Ovary (tissue), 7 donors: ENCODE measurements at regions not wholly inside any gene's neighbourhood (a gene's known extent, or its start where the extent isn't known, plus 50 kb on each side); places are given as distances from the start of the nearest gene placed in this dataset.

Source experiments
- DNase-seq, 5 donors: peaks; one replicate each; pipeline ENCODE4 v3.0.0-alpha.2; 2019 to 2020
- H3K27ac ChIP-seq, 2 donors: fragments of 200-600 bp; one replicate each; pipeline versions ENCODE4 v1.5.1 to v1.8.0; 2019 to 2022
- H3K27me3 ChIP-seq: fragments of 200-600 bp; one replicate; pipeline ENCODE4 v1.8.0; 2022
- H3K36me3 ChIP-seq: fragments of 200-600 bp; sonication (generic); one replicate; pipeline ENCODE4 v1.5.1; 2019
- H3K4me1 ChIP-seq: one replicate; pipeline ENCODE4 v1.8.1; 2013; ENCODE audit warnings: mild to moderate bottlenecking, moderate library complexity; ENCODE audit not compliant: insufficient read depth
- H3K4me3 ChIP-seq: fragments of 200-600 bp; sonication (generic); one replicate; pipeline ENCODE4 v1.5.1; 2017
- H3K9me3 ChIP-seq, 2 donors: fragments of 200-600 bp in 1 of 2; sonication (generic) in 1 of 2; one replicate each; pipeline versions ENCODE4 v1.5.1 to v1.8.1; 2013 to 2019; ENCODE audit warnings: mild to moderate bottlenecking in 1 of 2, moderate library complexity in 1 of 2
- EP300 ChIP-seq: sonication (generic); formaldehyde crosslinking; IDR thresholded peaks from one replicate; pipeline ENCODE4 v1.6.1; 2017; ENCODE audit warnings: antibody characterized with exemption
- POLR2A ChIP-seq: fragments of 450-650 bp; IDR thresholded peaks from one replicate; pipeline ENCODE4 v1.6.1; 2017; ENCODE audit warnings: antibody characterized with exemption, mild to moderate bottlenecking, moderate library complexity
- WGBS, 3 donors: extraction: QIAGEN DNeasy Blood & Tissue Kit in 1 of 3; methylation state at CpG; one replicate each; pipeline versions ENCODE4 v1.1.5 to v1.1.7; 2013 to 2017; 5-methylcytosine and 5-hydroxymethylcytosine counted together
- intact Hi-C, 4 donors: fragments of 100-400 bp; cut with DNase I; formaldehyde crosslinking; loops; one replicate each; pipeline versions ENCODE4 v1.11.0 to v1.15.1; 2022 to 2023
- TF ChIP-seq, protein P1 (sequence below), 3 donors: fragments of 450-650 bp in 2 of 3; fragments of 200-600 bp in 1 of 3; IDR thresholded peaks; one replicate each; pipeline versions ENCODE4 v1.5.1 to v1.8.0; 2016 to 2022; ENCODE audit warnings: antibody characterized with exemption in 3 of 3, mild to moderate bottlenecking in 1 of 3
- donor health status: DM: no; HTN: no; CAD: no; lungs with moderate emphysema.
- donor health status: DM: no; HTN: no; CAD: no.
- donor health status: Bipolar disorder and iron deficiency.
- donor health status: DM: no; HTN: no; CAD: no.
- donor health status: DM: yes; HTN: yes; CAD: no.

DNA sequence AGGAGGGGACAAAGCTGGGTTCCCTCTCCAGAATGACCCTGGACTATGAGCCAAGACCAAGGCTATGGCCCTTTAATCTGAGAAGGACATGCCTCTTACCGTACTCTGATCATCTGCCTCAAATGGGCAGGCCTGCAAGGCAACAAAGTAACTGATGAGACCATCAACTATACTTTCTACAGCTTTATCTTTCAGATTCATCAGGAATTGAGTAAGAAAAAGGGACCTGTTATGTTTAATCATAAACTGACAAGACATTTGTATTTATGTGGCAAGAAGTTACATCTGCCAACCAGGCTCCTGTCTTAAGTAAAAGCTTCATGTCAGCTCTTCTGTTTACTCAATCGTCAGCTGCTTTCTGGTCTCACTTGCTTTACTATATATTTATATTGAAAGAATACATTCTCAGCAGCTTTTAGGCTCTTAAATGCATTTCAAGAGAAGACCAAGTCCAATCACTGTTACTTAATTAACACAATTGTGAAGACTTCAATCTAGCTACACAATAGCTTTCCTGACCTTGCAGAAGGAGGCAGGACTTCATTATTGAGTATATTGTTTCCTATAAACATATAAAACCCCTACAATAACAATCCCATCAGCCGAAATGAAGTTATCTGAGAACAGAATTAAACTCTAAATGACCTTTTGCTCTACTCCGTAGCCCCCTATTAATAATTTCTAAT lies 163.8 kb downstream of the ETAA1 start:
- H3K27me3 ChIP-seq = no peaks in the 10 kb centered on the region
- no peaks in the 10 kb centered on the region for H3K9me3 ChIP-seq
- intact Hi-C loops = no loop called here
- H3K4me1 ChIP-seq = no peaks in the 10 kb centered on the region
- TF ChIP-seq EP300 (no peak), POLR2A (no peak)
- TF ChIP-seq, protein P1, sequence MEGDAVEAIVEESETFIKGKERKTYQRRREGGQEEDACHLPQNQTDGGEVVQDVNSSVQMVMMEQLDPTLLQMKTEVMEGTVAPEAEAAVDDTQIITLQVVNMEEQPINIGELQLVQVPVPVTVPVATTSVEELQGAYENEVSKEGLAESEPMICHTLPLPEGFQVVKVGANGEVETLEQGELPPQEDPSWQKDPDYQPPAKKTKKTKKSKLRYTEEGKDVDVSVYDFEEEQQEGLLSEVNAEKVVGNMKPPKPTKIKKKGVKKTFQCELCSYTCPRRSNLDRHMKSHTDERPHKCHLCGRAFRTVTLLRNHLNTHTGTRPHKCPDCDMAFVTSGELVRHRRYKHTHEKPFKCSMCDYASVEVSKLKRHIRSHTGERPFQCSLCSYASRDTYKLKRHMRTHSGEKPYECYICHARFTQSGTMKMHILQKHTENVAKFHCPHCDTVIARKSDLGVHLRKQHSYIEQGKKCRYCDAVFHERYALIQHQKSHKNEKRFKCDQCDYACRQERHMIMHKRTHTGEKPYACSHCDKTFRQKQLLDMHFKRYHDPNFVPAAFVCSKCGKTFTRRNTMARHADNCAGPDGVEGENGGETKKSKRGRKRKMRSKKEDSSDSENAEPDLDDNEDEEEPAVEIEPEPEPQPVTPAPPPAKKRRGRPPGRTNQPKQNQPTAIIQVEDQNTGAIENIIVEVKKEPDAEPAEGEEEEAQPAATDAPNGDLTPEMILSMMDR (IDR thresholded peaks at IDR 0.05) = no peak
- 39 to 42% (median 42%) methylated on average over 4 of the region's 4 CpGs for WGBS, 3 donors
- H3K4me3 ChIP-seq = no peak overlapping the region
- H3K36me3 ChIP-seq = no peaks in the 10 kb centered on the region
- DNase-seq = no peak
- no peak overlapping the region for H3K27ac ChIP-seq

DNA sequence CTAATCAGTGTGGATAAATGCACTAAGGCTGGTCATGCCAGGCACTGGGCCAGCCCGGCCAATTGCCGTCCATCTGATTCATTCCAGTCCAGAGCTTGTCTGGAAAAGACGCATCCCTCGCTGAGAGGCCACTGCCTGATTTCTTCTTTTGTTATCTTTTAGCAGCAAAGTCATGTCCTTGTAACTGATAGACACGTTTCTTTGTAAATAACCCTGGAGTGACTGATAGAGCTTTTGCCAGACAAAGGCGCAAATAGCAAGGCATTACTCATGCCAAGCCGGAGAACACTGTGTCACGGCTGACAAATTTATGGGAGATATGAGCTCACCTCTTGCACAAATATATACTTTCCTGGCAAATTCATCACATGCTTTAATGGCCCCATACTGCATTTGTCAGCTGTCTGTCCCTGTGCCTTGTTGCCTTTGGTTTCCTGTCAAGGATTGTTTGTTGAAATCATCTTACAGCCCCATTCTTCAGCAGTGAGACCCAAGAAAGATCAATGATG lies 164.4 kb downstream of the ETAA1 start:
- Histone ChIP-seq H3K9me3 (no peaks in the 10 kb centered on the region), H3K36me3 (no peaks in the 10 kb centered on the region), H3K4me3 (no peak overlapping the region), H3K27ac (no peak overlapping the region), H3K4me1 (no peaks in the 10 kb centered on the region), H3K27me3 (no peaks in the 10 kb centered on the region)
- intact Hi-C loops = no loop called here
- peak in 2 of 5 donors; percentile 12 to 38 for DNase-seq
- 26 to 34% (median 31%) methylated on average over 8 of the region's 8 CpGs for WGBS, 3 donors
- no peak for TF ChIP-seq EP300
- TF ChIP-seq, protein P1 (IDR thresholded peaks at IDR 0.05) = no peak
- TF ChIP-seq POLR2A = no peak

DNA sequence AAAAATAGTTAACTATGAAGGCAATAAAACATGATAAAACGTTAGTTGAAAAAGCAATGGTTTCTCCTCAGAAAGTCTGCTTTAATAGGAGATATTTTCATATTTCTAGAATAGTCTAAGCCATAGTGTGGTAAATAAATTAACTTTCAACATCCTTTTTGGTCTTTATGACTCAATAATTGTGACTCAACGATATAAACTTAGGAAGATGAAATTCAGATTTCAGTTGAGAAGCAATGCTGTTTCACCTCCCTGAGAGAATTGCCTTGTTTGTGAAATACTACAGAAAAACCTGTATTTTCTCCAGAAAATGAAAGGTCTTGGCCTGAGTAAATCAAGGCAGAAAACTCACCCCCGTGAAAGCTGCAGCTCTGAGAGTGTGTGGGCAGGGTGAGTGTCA lies 166.9 kb downstream of the ETAA1 start:
- Histone ChIP-seq H3K27me3 (no peaks in the 10 kb centered on the region), H3K27ac (no peak overlapping the region), H3K9me3 (no peaks in the 10 kb centered on the region), H3K4me3 (no peak overlapping the region), H3K36me3 (no peaks in the 10 kb centered on the region), H3K4me1 (no peaks in the 10 kb centered on the region)
- WGBS, 3 donors = 30 to 32% (median 31%) methylated on average over 3 of the region's 3 CpGs
- intact Hi-C loops = no loop called here
- DNase-seq = no peak
- no peak for TF ChIP-seq POLR2A
- TF ChIP-seq EP300 = no peak
- TF ChIP-seq, protein P1 (IDR thresholded peaks at IDR 0.05) = no peak

DNA sequence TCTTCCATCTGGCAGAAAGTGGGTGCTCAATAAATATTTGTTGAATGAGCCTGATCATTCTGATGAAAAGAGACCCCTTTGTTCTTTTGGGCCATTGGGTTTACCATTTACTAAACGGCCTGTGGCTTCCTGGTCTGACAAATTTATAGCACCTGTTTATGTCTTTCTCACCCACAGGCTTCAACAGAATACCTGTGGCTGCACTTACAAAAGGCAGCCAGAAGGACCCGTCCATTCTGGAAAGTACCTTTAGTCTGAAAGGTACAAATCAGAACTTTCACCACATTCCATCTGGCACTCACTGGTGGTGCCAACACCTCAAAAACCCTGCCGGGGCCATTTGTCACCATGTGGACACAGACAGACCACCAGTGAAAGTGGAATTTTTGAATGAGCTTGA lies 167.5 kb downstream of the ETAA1 start:
- Histone ChIP-seq H3K27ac (no peak overlapping the region), H3K9me3 (no peaks in the 10 kb centered on the region), H3K4me1 (no peaks in the 10 kb centered on the region), H3K36me3 (no peaks in the 10 kb centered on the region), H3K4me3 (no peak overlapping the region), H3K27me3 (no peaks in the 10 kb centered on the region)
- DNase-seq = no peak
- intact Hi-C loops = no loop called here
- WGBS, 3 donors = 86 to 92% (median 88%) methylated on average over 3 of the region's 3 CpGs
- TF ChIP-seq EP300 (no peak), POLR2A (no peak)
- TF ChIP-seq, protein P1 (IDR thresholded peaks at IDR 0.05) = no peak
